ENCODE measurements at regions not wholly inside any gene's neighbourhood (a gene's known extent, or its start where the extent isn't known, plus 50 kb on each side); places are given as distances from the start of the nearest gene placed in this dataset.

DNA sequence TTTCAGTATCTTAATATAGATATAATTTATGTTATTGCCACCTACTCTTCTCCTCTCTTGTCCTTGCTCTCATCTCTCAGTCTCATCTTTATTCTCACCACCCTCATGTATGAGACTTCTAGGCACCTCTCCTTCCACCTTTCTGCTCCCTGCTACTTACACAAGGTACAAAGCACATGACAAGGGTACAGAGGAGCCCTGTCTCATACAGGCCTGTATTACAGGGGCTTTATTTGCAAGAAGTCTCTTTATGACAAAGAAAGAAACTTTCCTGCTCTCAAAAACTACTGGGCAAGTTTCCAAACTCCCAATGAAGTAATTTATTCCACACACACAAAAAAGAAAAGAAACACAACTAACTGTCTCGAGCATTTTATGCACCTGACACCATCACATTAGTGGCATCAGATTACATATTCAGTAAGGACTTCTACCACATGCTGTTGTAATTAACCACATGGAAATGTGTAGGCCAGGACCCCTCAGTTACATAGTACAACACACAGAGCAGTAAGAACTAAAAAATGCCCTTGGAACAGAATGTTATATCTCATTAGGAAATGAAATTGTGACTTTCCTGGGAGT lies 253.1 kb downstream of the FZD1 start:
- TF ChIP-seq, protein P1, sequence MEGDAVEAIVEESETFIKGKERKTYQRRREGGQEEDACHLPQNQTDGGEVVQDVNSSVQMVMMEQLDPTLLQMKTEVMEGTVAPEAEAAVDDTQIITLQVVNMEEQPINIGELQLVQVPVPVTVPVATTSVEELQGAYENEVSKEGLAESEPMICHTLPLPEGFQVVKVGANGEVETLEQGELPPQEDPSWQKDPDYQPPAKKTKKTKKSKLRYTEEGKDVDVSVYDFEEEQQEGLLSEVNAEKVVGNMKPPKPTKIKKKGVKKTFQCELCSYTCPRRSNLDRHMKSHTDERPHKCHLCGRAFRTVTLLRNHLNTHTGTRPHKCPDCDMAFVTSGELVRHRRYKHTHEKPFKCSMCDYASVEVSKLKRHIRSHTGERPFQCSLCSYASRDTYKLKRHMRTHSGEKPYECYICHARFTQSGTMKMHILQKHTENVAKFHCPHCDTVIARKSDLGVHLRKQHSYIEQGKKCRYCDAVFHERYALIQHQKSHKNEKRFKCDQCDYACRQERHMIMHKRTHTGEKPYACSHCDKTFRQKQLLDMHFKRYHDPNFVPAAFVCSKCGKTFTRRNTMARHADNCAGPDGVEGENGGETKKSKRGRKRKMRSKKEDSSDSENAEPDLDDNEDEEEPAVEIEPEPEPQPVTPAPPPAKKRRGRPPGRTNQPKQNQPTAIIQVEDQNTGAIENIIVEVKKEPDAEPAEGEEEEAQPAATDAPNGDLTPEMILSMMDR (IDR thresholded peaks at IDR 0.05): no peak
- TF ChIP-seq POLR2A (IDR thresholded peaks at IDR 0.05): no peak

Data from adrenal gland (tissue), 5 donors.